IMR-90 (cell line): ENCODE measurements at regions not wholly inside any gene's neighbourhood (a gene's known extent, or its start where the extent isn't known, plus 50 kb on each side); places are given as distances from the start of the nearest gene placed in this dataset.

Experiments
- ATAC-seq: fragments of 200-7000 bp; cut with Tn5 transposase; 2 replicates; pipeline ENCODE4 v1.9.1; 2020; ENCODE audit warnings: low read depth, mild to moderate bottlenecking, moderate library complexity
- BruUV-seq: library from RNA; stranded (reverse); fragments of 400-500 nt; replicated peaks from 2 replicates; lab custom pipeline; 2021; lab: Mats Ljungman, UMichigan
- CTCF ChIA-PET: fragments of 300-600 bp; formaldehyde crosslinking; extraction: SDS; loops from one replicate; lab custom pipeline; 2021; ENCODE audit warnings: antibody characterized with exemption; lab: Yijun Ruan, JAX
- POLR2A ChIA-PET: fragments of 300-600 bp; sonication (Branson Sonifier 250); formaldehyde crosslinking; loops from one replicate; lab custom pipeline; 2022; ENCODE audit warnings: antibody characterized with exemption; ENCODE audit not compliant: unreplicated experiment; lab: Charles Lee
- DNase-seq: peaks from one replicate; pipeline ENCODE4 v3.0.0; 2013
- H2AFZ ChIP-seq: replicated peaks from 2 replicates; pipeline ENCODE3; 2013; ENCODE audit warnings: low read length, mild to moderate bottlenecking; ENCODE audit not compliant: poor library complexity
- H2AK5ac ChIP-seq: 2 replicates; pipeline ENCODE4 v1.6.1; 2013; ENCODE audit warnings: low read depth, low read length, inconsistent platforms
- H2AK9ac ChIP-seq: replicated peaks from 2 replicates; pipeline ENCODE3; 2013; ENCODE audit warnings: mild to moderate bottlenecking, low read depth, low read length, moderate library complexity; ENCODE audit not compliant: poor library complexity
- H2BK120ac ChIP-seq: 2 replicates; pipeline ENCODE4 v1.6.1; 2013; ENCODE audit warnings: low read depth, low read length, inconsistent platforms
- H2BK15ac ChIP-seq: 3 replicates; pipeline ENCODE4 v1.6.1; 2013; ENCODE audit warnings: low read depth, low read length, inconsistent platforms
- H2BK20ac ChIP-seq: 2 replicates; pipeline ENCODE4 v1.6.1; 2013; ENCODE audit warnings: low read depth, mild to moderate bottlenecking, inconsistent platforms, low read length, moderate library complexity
- H2BK5ac ChIP-seq: 2 replicates; pipeline ENCODE4 v1.6.1; 2013; ENCODE audit warnings: mild to moderate bottlenecking, low read depth, low read length, inconsistent platforms; ENCODE audit not compliant: poor library complexity, severe bottlenecking
- H3K14ac ChIP-seq: replicated peaks from 2 replicates; pipeline ENCODE4 v1.6.1; 2013; ENCODE audit warnings: low read depth, low read length, inconsistent platforms
- H3K18ac ChIP-seq: 2 replicates; pipeline ENCODE4 v1.6.1; 2013; ENCODE audit warnings: low read depth, low read length, control low read depth
- H3K23ac ChIP-seq: 2 replicates; pipeline ENCODE4 v1.6.1; 2013; ENCODE audit warnings: low read depth, low read length, inconsistent platforms
- H3K27ac ChIP-seq: 2 replicates; pipeline ENCODE4 v1.5.1; 2013; ENCODE audit warnings: mild to moderate bottlenecking, control low read depth, low read length; ENCODE audit not compliant: insufficient read depth
- H3K27me3 ChIP-seq: 2 replicates; pipeline ENCODE4 v1.6.1; 2013; ENCODE audit warnings: low read length; ENCODE audit not compliant: control insufficient read depth, insufficient read depth
- H3K36me3 ChIP-seq: 2 replicates; pipeline ENCODE4 v1.6.1; 2013; ENCODE audit warnings: low read length, mixed read lengths; ENCODE audit not compliant: control insufficient read depth, insufficient read depth
- H3K4ac ChIP-seq: 2 replicates; pipeline ENCODE4 v1.6.1; 2013; ENCODE audit warnings: low read depth, low read length, inconsistent platforms
- H3K4me1 ChIP-seq: 2 replicates; pipeline ENCODE4 v1.6.1; 2013; ENCODE audit warnings: low read length, mixed read lengths; ENCODE audit not compliant: control insufficient read depth, insufficient read depth
- H3K4me2 ChIP-seq: 2 replicates; pipeline ENCODE4 v1.6.1; 2013; ENCODE audit warnings: low read depth, mild to moderate bottlenecking, control low read depth, low read length, moderate library complexity
- H3K4me3 ChIP-seq: 2 replicates; pipeline ENCODE4 v1.5.1; 2013; ENCODE audit warnings: low read depth, mild to moderate bottlenecking, control low read depth, low read length, moderate library complexity; ENCODE audit not compliant: insufficient read depth
- H3K56ac ChIP-seq: 2 replicates; pipeline ENCODE4 v1.6.1; 2013; ENCODE audit warnings: low read length, inconsistent platforms; ENCODE audit not compliant: insufficient read depth; ENCODE audit errors: extremely low read depth
- H3K79me1 ChIP-seq, 2 experiments: 2 replicates each; pipeline ENCODE4 v1.6.1; 2013; ENCODE audit warnings: low read length in 2 of 2, inconsistent platforms in 1 of 2, low read depth in 1 of 2
- H3K9ac ChIP-seq: 2 replicates; pipeline ENCODE4 v1.6.1; 2013; ENCODE audit warnings: low read depth, low read length, control low read depth
- H3K9me1 ChIP-seq: 2 replicates; pipeline ENCODE4 v1.6.1; 2013; ENCODE audit warnings: low read length, inconsistent platforms; ENCODE audit not compliant: insufficient read depth
- H3K9me3 ChIP-seq: 2 replicates; pipeline ENCODE4 v1.6.1; 2013; ENCODE audit warnings: low read length; ENCODE audit not compliant: control insufficient read depth, insufficient read depth
- H4K20me1 ChIP-seq: 2 replicates; pipeline ENCODE4 v1.6.1; 2013; ENCODE audit warnings: low read length, inconsistent platforms; ENCODE audit not compliant: insufficient read depth
- H4K5ac ChIP-seq: 2 replicates; pipeline ENCODE4 v1.6.1; 2013; ENCODE audit warnings: mild to moderate bottlenecking, low read depth, low read length, control low read depth
- H4K8ac ChIP-seq, 2 experiments: 2 replicates each; pipeline ENCODE4 v1.6.1; 2013; ENCODE audit warnings: low read depth in 2 of 2, low read length in 2 of 2, control low read depth in 1 of 2, inconsistent platforms in 1 of 2
- H4K91ac ChIP-seq: 2 replicates; pipeline ENCODE4 v1.6.1; 2013; ENCODE audit warnings: low read depth, low read length, inconsistent platforms; ENCODE audit not compliant: insufficient read depth
- BHLHE40 ChIP-seq: fragments of 150-350 bp; IDR thresholded peaks from 2 replicates; pipeline ENCODE4 v1.6.1; 2016; ENCODE audit warnings: mild to moderate bottlenecking, low read depth, low read length
- CEBPB ChIP-seq: IDR thresholded peaks from 2 replicates; pipeline ENCODE4 v1.6.1; 2012; ENCODE audit warnings: low read depth, low read length, improper control_type of control experiment
- CHD1 ChIP-seq: IDR thresholded peaks from 2 replicates; pipeline ENCODE4 v1.6.1; 2012; ENCODE audit warnings: low read depth, low read length, improper control_type of control experiment
- FOS ChIP-seq: fragments of 150-350 bp; IDR thresholded peaks from 2 replicates; pipeline ENCODE4 v1.6.1; 2016; ENCODE audit warnings: low read depth, low read length
- MAFK ChIP-seq: IDR thresholded peaks from 2 replicates; pipeline ENCODE4 v1.6.1; 2012; ENCODE audit warnings: low read depth, low read length, improper control_type of control experiment
- MAZ ChIP-seq: IDR thresholded peaks from 2 replicates; pipeline ENCODE4 v1.6.1; 2012; ENCODE audit warnings: low read depth, mild to moderate bottlenecking, low read length, improper control_type of control experiment, moderate library complexity, borderline replicate concordance
- MXI1 ChIP-seq: IDR thresholded peaks from 2 replicates; pipeline ENCODE4 v1.6.1; 2012; ENCODE audit warnings: low read depth, mild to moderate bottlenecking, low read length, moderate library complexity, borderline replicate concordance
- NFE2L2 ChIP-seq: fragments of 150-350 bp; IDR thresholded peaks from 2 replicates; pipeline ENCODE4 v1.6.1; 2016; ENCODE audit warnings: low read depth, mild to moderate bottlenecking, low read length
- POLR2A ChIP-seq: IDR thresholded peaks from 2 replicates; pipeline ENCODE4 v1.6.1; 2012; ENCODE audit warnings: mild to moderate bottlenecking, low read depth, low read length
- RAD21 ChIP-seq: IDR thresholded peaks from 2 replicates; pipeline ENCODE4 v1.6.1; 2012; ENCODE audit warnings: low read length, improper control_type of control experiment
- RCOR1 ChIP-seq: IDR thresholded peaks from 2 replicates; pipeline ENCODE4 v1.6.1; 2012; ENCODE audit warnings: mild to moderate bottlenecking, low read length, improper control_type of control experiment; ENCODE audit not compliant: insufficient replicate concordance
- RFX5 ChIP-seq: IDR thresholded peaks from 2 replicates; pipeline ENCODE4 v1.8.0; 2012; ENCODE audit warnings: low read depth, mild to moderate bottlenecking, low read length, moderate library complexity
- SMC3 ChIP-seq: fragments of 150-350 bp; IDR thresholded peaks from 2 replicates; pipeline ENCODE4 v1.6.1; 2016; ENCODE audit warnings: low read depth, mild to moderate bottlenecking, antibody characterized with exemption, low read length, moderate library complexity
- USF2 ChIP-seq: fragments of 150-350 bp; IDR thresholded peaks from 2 replicates; pipeline ENCODE4 v1.6.1; 2017; ENCODE audit warnings: mild to moderate bottlenecking, antibody characterized with exemption, low read length, low read depth
- WGBS, 2 experiments: methylation state at CpG; one replicate each; pipeline versions ENCODE4 v1.1.5 to v1.1.7; 2013; ENCODE audit warnings: missing lambda C conversion rate in 2 of 2; ENCODE audit not compliant: insufficient read length in 1 of 2; ENCODE audit errors: extremely low coverage in 2 of 2; 5-methylcytosine and 5-hydroxymethylcytosine counted together
- dilution Hi-C: fragments of 300-500 bp; cut with HindIII; formaldehyde crosslinking; loops from one replicate; pipeline ENCODE4 v1.14.3; 2018; ENCODE audit warnings: low sequenced_read_pairs; ENCODE audit not compliant: unreplicated experiment
- in situ Hi-C: fragments of 300-500 bp; cut with MboI; formaldehyde crosslinking; loops from 3 replicates; pipeline ENCODE4 v1.14.3; 2019; ENCODE audit warnings: low sequenced_read_pairs, inconsistent platforms, mixed read lengths
- intact Hi-C: fragments of 100-400 bp; cut with micrococcal nuclease; formaldehyde crosslinking; loops from 2 replicates; pipeline ENCODE4 v1.10.0; 2022
- TF ChIP-seq, protein P1 (sequence below): conservative IDR thresholded peaks from 2 replicates; pipeline ENCODE4 v1.5.1; 2012; ENCODE audit warnings: mild to moderate bottlenecking, low read depth, low read length, improper control_type of control experiment
- TF ChIP-seq, protein P2 (sequence below): fragments of 150-350 bp; IDR thresholded peaks from 2 replicates; pipeline ENCODE4 v1.6.1; 2016; ENCODE audit warnings: low read depth, mild to moderate bottlenecking, low read length, moderate library complexity, borderline replicate concordance

- dilution Hi-C loops (no loop called here), intact Hi-C loops (no loop called here), in situ Hi-C loops (no loop called here)
- Histone ChIP-seq H3K4me2 (no peak overlapping the region), H3K18ac (no peak overlapping the region), H2AK5ac (no peak overlapping the region), H3K56ac (no peak overlapping the region), H2BK20ac (no peak overlapping the region), H3K9me3 (no peaks in the 10 kb centered on the region), H4K20me1 (no peaks in the 10 kb centered on the region), H3K4me3 (no peak overlapping the region), H3K27ac (no peak overlapping the region), H2AFZ (no peak overlapping the region), H3K4me1 (no peaks in the 10 kb centered on the region; the same call in 1 of the 2 replicates), H4K8ac (no peak overlapping the region), H3K36me3 (no peaks in the 10 kb centered on the region), H3K79me1 (no peaks in the 10 kb centered on the region), H2AK9ac (no peak overlapping the region), H3K23ac (no peak overlapping the region), H3K9ac (no peak overlapping the region), H2BK5ac (no peak overlapping the region), H3K9me1 (no peaks in the 10 kb centered on the region), H3K14ac (no peak overlapping the region), H2BK120ac (no peak overlapping the region), H4K5ac (no peak overlapping the region), H4K91ac (no peak overlapping the region), H3K4ac (no peak overlapping the region), H2BK15ac (no peak overlapping the region), H3K27me3 (no peaks in the 10 kb centered on the region)
- no peak for ATAC-seq
- TF ChIP-seq MXI1 (no peak), RCOR1 (no peak), USF2 (no peak), MAZ (no peak), SMC3 (no peak), CEBPB (no peak), NFE2L2 (no peak), MAFK (no peak), CHD1 (no peak), FOS (no peak), POLR2A (no peak), RFX5 (no peak), BHLHE40 (no peak), RAD21 (no peak)
- TF ChIP-seq, protein P1, sequence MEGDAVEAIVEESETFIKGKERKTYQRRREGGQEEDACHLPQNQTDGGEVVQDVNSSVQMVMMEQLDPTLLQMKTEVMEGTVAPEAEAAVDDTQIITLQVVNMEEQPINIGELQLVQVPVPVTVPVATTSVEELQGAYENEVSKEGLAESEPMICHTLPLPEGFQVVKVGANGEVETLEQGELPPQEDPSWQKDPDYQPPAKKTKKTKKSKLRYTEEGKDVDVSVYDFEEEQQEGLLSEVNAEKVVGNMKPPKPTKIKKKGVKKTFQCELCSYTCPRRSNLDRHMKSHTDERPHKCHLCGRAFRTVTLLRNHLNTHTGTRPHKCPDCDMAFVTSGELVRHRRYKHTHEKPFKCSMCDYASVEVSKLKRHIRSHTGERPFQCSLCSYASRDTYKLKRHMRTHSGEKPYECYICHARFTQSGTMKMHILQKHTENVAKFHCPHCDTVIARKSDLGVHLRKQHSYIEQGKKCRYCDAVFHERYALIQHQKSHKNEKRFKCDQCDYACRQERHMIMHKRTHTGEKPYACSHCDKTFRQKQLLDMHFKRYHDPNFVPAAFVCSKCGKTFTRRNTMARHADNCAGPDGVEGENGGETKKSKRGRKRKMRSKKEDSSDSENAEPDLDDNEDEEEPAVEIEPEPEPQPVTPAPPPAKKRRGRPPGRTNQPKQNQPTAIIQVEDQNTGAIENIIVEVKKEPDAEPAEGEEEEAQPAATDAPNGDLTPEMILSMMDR = no peak
- TF ChIP-seq, protein P2, sequence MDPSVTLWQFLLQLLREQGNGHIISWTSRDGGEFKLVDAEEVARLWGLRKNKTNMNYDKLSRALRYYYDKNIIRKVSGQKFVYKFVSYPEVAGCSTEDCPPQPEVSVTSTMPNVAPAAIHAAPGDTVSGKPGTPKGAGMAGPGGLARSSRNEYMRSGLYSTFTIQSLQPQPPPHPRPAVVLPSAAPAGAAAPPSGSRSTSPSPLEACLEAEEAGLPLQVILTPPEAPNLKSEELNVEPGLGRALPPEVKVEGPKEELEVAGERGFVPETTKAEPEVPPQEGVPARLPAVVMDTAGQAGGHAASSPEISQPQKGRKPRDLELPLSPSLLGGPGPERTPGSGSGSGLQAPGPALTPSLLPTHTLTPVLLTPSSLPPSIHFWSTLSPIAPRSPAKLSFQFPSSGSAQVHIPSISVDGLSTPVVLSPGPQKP = no peak
- no peak for DNase-seq
- CTCF ChIA-PET = no interaction called here
- 93% methylated on average over 2 of the region's 2 CpGs; no CpG with 5 or more reads in 1 of the 2 experiments for WGBS, 2 experiments
- POLR2A ChIA-PET = no interaction called here
- BruUV-seq = no TSS peak
Measured at GRCh38 chr7:25780904-25781303, 371.1 kb upstream of the NFE2L3 start.
